NCI-H1048 (cell line): ENCODE measurements at regions not wholly inside any gene's neighbourhood (a gene's known extent, or its start where the extent isn't known, plus 50 kb on each side); places are given as distances from the start of the nearest gene placed in this dataset.

Experiments used
- DNase-seq: peaks from one replicate; lab custom pipeline; 2025; lab: John Stamatoyannopoulos, UW

DNA sequence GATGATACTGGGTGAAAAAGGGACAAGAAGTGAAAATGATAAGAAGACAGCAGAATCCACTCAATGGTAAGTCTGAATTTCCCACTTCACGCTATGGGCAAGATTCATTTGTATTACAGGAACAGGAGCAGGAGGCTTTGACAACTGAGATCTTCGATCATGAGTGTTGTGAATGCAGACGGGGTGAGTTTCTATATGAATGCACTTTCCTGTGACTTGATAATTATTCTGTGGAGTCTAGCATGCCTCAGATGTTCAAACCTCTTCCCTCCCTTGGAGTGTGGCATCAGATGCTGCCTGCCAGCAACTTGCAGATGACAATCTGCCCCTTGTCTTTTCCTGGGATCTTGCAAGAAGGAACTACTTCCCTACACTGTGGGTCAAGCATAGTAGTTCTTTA lies 225.4 kb downstream of the HLX start:
- DNase-seq: no peak

DNA sequence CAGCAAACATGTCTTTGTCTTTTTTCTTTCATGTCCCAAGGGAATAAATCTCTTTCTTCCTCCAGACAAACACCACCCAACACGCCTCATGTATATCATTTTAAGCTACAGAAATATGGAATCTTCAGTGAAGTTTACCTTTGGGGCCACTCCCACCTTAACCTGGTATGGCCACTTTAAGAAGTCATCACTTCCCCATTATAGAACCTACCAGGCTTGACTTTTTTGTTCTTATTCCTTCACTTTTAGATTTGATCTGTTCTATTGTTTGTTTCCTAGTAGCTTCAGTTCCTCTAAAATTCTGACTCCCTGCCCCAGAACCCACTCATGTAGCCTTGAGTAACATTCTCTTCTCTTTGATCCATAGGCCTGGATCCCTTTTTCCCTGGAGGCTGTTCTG lies 226.3 kb downstream of the HLX start:
- no peak for DNase-seq

DNA sequence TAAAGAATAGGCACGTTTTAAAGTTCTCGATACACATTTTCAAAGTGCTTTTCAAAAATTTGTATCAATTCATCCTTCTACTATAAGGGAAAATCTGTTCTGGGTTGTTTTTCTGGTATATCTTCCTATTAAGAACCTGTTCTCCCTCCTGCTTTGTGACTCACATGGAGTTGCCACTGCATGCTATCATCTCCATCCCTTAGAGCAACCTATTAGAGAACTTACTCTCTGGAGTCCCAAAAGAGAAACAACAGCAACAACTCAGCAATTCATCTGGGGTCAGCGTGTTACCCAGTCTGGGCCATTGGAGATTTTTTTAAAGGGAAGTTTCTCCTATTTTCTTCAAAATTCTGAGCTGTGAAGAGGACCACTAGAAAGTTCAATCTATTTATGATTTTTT lies 227.4 kb downstream of the HLX start:
- DNase-seq: no peak

DNA sequence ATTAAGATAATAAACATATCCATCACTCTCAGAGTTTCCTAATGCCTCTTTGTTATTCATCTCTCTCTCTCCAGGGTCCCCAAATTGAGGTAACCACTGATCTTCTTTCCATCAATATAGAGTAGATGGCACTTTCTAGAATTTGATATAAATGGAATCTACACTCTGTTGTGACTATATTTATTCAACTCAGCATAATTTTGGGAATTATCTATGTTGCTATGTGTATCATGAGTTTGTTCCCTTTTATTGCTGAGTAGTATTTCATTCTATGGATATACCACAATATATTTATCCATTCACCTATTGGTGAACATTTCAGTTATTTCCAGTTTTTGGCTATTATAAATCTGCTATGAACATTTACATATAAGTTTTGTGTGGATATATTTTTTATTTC lies 230.7 kb downstream of the HLX start:
- DNase-seq: no peak

DNA sequence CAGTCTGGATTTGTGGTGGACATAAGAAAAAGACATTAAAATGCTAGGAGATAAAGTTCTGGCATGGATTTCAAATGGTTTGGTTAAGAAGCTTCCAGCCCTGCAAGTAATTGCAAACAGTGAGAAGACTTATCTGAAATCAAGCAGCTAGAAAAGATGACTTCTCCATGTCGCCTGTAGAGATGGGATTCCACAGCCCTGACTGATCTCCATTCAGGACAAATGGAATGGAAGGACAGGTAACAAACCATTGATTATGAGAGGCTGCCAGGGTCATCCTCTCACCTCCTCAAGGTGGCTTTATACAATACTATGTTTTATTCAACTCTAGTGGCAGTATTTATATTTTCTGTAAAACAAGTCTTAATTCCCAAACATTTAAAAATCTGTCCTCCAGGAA lies 237.9 kb downstream of the HLX start:
- DNase-seq: no peak

DNA sequence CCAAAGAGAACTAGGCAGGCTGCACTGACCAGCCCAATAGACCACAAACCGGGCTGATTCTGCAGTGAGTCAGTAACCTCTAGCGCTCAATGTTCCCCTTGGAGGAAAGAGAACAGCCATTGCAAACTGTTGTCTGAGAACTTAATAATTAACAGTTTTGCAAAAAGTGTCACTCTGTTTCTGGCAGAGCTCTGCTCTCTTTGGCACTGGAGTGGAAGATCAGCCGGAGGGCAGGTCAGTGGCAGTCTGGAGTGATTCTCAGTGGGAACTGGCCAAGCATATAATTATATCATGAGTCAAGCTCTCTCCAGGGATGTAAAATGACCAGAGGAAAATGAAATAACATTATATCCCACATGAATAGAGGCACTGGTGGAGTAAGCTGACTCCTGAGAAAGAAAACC lies 238.3 kb downstream of the HLX start:
- no peak for DNase-seq

DNA sequence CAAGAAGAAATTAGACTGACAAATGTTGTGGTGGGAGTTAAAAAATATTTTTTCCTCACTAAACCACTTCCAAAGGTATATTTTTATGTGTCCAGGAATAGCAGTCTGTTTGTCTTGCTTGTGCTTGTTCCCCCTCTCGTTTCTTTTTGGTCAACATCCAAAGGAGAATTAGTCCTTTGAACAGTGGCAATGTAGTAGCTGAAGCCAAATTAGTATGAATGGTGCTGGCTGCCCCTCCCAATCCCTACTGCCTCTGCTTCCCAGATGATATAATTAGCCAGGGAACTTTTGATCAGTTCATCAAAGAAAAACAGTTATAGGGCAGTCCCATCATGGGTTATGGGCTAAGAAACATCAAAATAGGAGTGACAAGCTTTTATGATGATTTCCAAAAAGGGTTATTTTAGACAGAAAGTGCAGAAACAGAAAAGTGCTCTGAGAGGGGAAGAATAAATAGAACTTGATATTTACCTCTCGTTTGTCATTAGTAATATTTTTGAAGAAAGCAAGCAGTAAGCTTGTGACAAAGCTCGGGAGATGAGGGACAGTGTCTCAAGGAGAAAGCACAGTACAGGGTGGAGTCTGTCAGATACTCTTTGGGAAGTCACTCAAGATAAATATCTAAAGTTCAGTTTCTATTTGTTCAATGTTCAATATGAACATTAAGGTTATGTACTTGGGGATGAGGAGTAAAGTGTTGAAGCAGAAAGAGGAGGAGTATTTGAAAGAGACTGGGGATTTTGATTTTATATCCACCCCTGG lies 239.1 kb downstream of the HLX start:
- no peak for DNase-seq

DNA sequence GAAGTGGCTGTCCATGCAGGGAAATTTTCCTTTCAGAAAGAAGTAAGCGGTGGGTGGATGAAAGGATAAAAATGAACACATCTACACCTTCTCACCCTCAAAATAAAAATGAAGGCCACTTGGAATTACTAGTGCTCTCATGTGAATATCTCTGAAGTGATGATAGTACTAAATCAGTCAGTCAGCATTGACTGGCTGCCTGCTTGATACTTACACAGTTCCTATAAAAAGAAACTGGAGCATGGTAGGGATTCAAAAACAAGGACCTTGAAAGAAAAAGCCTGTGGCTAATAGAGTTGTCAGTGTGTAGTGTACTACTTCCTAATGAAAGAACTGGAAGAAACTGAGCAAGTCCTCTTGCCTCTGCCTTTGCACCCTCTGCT lies 239.7 kb downstream of the HLX start:
- DNase-seq: no peak

DNA sequence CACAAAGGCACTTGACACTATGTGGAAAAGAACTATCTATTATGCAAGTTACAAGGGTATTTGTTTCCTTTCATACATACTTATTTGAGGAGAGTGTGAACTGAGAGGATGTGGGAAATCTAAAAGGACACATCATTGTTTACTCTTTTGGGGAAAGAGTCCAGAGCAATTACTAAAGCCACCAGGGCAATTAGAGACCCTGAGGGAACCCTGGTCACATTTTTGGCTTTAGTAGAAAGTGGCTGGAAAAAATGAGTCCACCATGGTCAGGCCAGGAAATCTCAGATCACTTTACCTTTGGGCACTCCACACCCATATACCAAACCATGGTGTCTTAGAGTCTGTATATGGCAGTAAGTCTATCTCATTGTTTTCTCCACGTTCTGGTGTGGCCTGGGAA lies 243.3 kb downstream of the HLX start:
- no peak for DNase-seq

DNA sequence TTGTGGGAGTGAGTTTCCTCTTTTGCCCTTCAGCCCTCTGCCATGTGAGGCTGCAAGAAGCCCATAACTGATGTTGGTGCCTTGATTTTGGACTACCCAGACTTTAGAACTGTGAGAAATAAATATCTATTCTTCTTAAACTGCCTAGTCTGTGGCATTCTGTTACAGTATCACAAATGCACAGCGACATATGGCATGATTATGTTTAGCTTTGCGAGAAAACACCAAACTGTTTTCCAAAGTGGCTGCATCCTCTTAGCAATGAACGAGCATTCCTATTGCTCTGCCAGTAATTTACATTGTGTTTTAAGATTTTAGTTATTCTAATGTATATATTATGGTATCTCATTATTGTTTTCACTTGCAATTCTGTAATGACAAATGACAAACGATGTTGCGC lies 246.7 kb downstream of the HLX start:
- no peak for DNase-seq

DNA sequence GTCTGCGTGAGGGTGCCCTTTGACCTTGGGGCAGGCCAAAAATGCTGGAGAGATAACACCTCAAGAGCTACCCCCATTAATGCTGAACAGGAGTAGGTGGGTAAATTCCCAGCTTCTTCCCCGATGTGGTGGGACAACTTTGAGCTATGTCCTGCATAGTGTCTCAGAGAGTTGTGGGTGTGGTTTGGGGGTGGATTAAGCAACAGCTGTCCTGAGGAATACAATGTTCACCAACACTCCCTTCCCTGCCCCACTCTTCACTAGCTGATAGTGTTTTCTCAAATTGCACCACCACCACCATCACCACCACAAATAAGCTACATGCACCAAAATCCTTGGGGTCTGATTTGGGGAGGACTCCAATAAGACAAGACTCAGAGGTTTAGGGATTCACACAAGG lies 258.4 kb downstream of the HLX start:
- DNase-seq: no peak

DNA sequence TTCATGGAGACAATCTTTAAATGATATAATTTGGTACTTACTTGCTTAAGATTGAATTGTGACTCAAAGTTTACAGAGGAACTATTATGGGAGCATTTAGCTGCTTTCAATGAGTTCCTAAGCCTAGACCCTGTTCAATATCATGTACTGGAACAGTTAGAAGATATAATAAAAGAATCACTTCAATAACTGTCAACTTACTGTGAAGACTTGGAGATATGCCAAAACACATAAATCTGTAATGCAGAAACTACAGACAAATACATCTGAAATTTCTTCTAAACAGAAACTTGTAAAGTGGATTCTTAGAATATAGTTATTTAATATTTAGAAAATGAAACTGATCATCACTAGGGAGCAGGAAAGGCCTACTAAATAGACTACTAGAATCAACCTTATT lies 259.3 kb downstream of the HLX start:
- no peak for DNase-seq

DNA sequence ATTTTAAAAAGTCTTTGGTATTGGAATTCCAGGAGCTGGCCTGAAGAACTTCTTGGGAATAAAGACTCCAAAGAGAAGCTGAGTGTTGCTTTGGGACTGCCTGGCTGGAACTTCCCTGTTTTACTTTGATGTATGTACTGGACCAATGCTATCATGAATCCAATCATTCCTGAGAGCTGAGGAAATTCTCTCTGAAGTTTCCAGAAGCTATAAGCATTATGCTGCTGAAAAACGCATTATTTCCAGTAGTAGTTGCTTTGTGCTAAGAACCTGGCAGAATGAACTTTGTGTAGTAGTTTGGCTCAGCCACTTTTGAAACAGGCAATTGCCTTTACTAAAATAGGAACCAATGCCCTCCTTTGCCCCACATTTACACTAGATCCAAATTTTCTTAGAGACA lies 260.7 kb downstream of the HLX start:
- no peak for DNase-seq

DNA sequence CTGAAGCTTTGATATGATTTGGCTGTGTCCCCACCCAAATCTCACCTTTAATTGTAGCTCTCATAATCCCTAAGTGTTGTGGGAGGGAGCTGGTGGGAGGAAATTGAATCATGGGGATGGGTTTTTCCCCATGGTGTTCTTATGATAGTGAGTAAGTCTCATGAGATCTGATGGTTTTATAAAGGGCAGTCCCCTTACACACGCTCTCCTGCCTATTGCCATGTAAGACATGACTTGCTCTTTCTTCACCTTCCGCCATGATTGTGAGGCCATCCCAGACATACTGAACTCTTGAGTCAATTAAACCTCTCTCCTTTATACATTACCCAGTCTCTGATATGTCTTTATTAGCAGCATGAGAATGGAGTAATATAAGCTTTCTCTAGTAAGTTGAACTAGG lies 261.9 kb downstream of the HLX start:
- no peak for DNase-seq

DNA sequence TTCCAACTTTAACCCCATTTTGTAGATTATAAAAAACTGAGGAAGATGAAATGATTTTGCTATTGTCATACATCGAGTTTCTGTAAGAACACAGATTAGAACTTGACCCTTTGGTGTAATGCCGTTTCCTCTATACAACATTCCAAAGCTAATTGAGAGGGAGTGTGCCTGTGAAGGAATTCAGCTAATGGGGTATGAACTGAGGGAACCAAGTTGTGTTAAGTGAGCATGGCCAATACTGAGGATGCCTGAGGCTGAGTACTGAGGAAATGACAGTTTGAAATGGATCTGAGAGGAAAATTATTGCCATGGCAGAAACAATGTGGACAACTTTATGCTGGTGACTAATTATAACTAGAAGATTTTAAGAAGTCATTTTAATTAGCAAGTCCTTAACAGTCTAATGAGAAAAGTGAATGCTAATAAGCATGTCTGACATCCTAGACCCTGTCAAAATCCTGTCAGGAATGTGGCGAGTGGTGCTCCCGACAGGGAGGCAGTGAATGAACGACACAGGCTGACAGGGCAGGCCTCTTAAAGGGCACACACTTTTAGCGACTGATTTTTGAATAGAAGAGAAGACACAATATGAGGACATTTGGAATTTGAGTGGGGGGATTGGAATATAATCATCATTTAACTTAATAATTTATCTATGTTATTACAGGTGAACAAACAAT lies 262.5 kb downstream of the HLX start:
- DNase-seq: no peak

DNA sequence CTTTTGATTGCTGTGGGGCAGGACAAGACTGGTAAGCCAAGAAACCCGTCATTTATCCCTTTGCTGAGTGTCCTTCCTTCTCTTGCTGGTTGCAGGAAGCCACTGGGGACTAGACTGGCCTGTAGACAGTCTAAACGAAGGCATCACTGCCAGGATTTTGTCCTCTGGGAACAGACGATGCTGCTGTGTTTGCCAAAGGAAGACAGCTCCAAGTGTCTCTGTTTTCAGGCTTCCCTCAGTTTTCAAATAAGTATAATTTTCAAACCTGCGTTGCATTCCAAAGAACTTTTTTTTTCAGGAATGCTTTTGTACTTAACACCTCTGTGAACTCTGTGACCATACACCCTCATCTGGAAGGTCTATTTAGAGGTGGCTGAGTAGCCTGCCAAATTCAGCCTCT lies 269.4 kb downstream of the HLX start:
- no peak for DNase-seq

DNA sequence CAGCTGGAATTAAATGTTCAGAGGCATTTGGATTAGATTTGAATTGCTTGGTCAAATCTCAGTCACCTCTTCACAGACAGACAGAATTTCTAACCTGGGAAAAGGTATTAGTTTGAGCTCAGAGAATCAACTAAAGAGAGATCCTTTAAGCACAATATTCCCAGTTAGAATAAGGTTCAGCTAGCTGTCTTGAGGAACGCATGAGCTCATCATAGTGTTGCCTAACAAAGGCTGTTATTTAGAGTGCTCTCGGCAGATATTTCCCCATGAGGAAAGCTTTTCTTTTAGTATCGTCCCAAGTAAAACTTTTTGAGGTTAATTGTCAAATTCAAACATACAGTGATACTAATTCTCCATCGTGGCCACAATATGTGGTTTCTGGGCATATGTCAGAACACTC lies 269.9 kb downstream of the HLX start:
- no peak for DNase-seq

DNA sequence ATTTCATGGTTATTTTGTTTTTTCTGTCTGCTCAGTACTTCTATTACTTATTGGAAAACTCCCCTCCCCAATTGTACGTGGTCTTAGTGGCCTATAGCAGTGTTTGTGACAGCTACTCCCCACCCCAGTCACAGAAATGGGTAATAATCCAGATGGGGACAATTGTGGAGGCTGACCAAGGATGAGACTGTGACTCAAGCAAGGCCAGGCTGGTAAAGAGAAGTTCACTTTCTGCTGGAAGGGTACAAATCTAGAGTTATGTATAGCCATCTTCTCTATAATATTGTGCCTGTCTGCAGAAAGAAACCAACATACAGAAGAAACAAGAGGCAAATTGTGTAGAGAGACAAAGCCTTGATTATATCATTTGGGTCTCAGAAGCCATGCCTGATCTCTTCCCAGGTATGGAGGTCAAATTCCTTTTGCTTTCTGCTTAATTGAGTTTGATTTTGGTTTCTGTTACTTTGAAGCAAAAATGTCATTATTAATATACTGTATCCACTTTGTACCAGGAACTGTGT lies 270.4 kb downstream of the HLX start:
- no peak for DNase-seq

DNA sequence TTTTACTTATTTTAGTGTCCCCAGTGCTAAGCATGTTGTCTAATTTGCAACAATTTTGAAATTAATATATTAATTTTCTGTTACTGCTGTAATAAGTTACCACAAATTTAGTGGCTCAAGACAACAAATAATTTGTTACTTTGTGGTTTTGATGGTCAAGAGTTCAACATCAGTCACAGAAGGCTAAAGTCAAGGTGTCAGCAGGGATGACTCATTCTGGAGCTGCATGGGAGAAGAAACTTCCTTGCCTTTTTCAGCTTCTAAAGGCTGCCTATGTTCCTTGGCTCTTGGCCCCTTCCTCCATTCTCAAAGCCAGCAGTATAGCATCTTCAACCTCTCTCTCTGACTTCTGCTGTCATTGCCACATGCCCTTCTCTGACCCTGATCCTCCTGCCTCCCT lies 271.8 kb downstream of the HLX start:
- DNase-seq: no peak

DNA sequence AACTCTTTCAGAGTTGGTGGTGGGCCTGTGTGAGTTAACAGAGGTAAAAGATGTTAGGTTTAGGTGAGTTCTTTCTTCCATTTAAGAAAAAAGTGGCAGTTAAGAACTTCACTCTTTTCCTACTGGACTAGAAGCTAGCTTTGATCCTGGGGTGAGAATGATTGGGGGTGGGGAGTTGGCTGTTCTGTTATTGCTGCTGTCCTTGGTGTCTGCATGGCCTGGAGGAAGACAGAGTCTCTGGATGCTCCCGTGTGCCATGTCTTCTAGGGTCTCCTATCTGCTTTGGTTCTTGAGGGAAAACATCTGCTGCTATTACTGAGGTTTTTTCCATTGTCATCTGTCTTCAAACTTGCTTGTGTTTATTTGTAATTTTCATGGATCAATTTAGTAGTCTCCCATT lies 275.7 kb downstream of the HLX start:
- DNase-seq: no peak

DNA sequence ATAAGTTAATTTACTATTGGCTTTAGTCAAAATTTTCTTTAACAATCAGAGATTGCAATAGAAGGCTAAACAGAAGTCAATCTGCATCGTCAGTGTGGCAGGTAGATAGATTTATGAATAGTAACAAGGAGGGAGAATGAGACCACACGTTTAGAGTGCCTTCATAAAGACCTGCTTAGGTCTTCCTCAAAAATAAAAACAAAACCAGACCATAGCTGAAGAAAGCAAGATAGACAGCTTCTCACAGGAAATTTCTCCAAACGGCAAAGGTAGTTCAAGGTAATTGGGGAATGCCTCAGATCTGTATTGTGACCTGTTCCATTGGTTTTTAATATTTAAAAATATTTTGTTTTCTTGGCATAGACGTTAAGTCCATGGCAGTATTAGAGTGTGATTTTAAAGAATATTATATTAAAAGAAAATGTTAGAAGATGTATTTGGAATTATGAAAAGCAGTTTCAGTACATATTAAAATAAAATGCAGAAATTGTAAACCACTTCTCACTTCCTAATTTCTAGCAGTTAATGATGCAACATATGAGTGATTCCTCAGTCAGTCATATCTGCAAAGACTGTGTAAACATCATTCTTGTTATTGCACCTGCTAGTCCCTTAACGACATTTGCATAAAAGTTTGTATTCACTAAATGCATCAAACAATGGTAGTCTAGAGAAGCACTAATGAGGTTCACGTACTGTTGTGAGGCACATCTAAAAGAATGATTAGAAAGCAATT lies 278.0 kb downstream of the HLX start:
- DNase-seq: no peak

DNA sequence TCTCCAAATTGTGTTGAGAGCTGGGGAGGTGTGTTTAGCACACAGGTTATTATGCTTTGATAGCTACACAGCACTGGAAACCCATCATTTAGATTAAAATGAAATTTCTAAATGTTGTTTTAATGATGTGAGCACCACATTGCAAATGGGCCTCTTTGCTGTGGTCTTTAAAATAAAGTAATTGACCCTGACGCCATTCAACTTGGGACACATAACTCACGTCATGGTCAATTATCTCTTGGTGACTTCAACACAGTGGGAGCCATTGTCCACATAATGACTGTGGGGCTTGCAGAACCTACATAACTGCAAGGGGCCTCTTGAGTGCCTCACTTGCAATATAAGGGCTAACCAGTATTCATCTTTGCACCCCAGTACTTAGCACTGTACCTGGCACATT lies 280.4 kb downstream of the HLX start:
- DNase-seq: no peak

DNA sequence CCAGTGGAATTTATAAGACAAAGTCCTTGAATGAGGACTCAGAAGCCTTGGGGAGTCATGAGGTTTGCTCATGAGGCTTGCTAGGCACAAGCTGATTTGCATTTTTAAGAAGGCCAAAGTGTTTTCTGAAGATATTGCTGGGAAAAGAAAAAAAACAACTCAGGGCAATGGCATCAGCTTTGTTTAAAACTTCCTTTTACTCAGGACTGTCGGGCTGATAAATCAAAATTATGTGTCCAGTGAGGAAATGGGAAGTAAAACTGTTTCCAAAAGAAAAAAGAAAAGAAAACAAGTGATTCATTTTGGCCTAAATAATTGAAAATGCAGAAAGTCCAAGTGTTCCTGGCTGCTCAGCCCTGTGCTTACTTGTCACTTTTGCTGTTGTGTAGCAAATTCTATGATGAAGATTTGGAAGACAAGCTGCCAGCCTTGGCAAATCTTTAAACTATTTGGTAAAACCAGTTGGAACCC lies 282.4 kb downstream of the HLX start:
- DNase-seq: no peak
